CD4-positive, CD25-positive, alpha-beta regulatory T cell (primary cell): ENCODE measurements at regions not wholly inside any gene's neighbourhood (a gene's known extent, or its start where the extent isn't known, plus 50 kb on each side); places are given as distances from the start of the nearest gene placed in this dataset.

Experiments used
- ATAC-seq, 2 donors: fragments of 150-1000 bp; cut with Tn5 transposase; one replicate each; pipeline ENCODE4 v1.10.0; 2021; ENCODE audit warnings: low read depth in 2 of 2, moderate number of reproducible peaks in 2 of 2, moderate library complexity in 1 of 2
- DNase-seq, 3 donors: peaks; one replicate each; pipeline versions ENCODE4 v3.0.0 to v3.0.0-alpha.2; 2012 to 2022; ENCODE audit warnings: mixed read lengths in 1 of 3
- H3K27ac ChIP-seq: one replicate; pipeline ENCODE4 v1.7.0; 2013; ENCODE audit warnings: mild to moderate bottlenecking, low read length; ENCODE audit not compliant: insufficient read depth, poor library complexity, severe bottlenecking
- H3K27me3 ChIP-seq: one replicate; pipeline ENCODE4 v1.7.0; 2013; ENCODE audit warnings: low read length; ENCODE audit not compliant: control insufficient read depth, insufficient read depth
- H3K36me3 ChIP-seq: one replicate; pipeline ENCODE4 v1.7.0; 2013; ENCODE audit warnings: mild to moderate bottlenecking, low read length, moderate library complexity; ENCODE audit not compliant: control insufficient read depth, insufficient read depth
- H3K4me1 ChIP-seq: 2 replicates; pipeline ENCODE4 v1.7.0; 2013; ENCODE audit warnings: mild to moderate bottlenecking, low read length; ENCODE audit not compliant: insufficient read depth, control insufficient read depth, poor library complexity, severe bottlenecking
- H3K4me3 ChIP-seq: one replicate; pipeline ENCODE4 v1.7.0; 2013; ENCODE audit warnings: low read depth, mild to moderate bottlenecking, low read length, moderate library complexity
- H3K9me3 ChIP-seq, 2 experiments: 1 replicate in 1 of 2; 2 replicates in 1 of 2; pipeline ENCODE4 v1.7.0; 2013; ENCODE audit warnings: low read length in 2 of 2, mild to moderate bottlenecking in 1 of 2, moderate library complexity in 1 of 2; ENCODE audit not compliant: control insufficient read depth in 2 of 2
- H3K27ac Mint-ChIP-seq, 3 donors: one replicate each; pipeline ENCODE4 v1.8.0; 2020 to 2022; ENCODE audit warnings: mild to moderate bottlenecking in 3 of 3, mixed read lengths in 3 of 3, moderate library complexity in 2 of 3
- H3K27me3 Mint-ChIP-seq: one replicate; pipeline ENCODE4 v1.8.0; 2022; ENCODE audit warnings: mild to moderate bottlenecking, mixed read lengths
- H3K36me3 Mint-ChIP-seq: one replicate; pipeline ENCODE4 v1.8.0; 2020; ENCODE audit warnings: mixed read lengths
- H3K4me1 Mint-ChIP-seq, 4 donors: one replicate each; pipeline ENCODE4 v1.8.0; 2020 to 2022; ENCODE audit warnings: mixed read lengths in 4 of 4, mild to moderate bottlenecking in 1 of 4
- H3K4me3 Mint-ChIP-seq, 4 donors: one replicate each; pipeline ENCODE4 v1.8.0; 2020 to 2022; ENCODE audit warnings: mild to moderate bottlenecking in 4 of 4, mixed read lengths in 4 of 4, moderate library complexity in 3 of 4
- H3K9me3 Mint-ChIP-seq, 7 donors: one replicate each; pipeline ENCODE4 v1.8.0; 2020 to 2022; ENCODE audit warnings: mixed read lengths in 7 of 7, mild to moderate bottlenecking in 3 of 7, moderate library complexity in 2 of 7

- Mint-ChIP-seq H3K27me3 (no peaks in the 10 kb centered on the region), H3K36me3 (no peaks in the 10 kb centered on the region), H3K4me1 (no peaks in the 10 kb centered on the region), H3K27ac (no peak overlapping the region), H3K9me3 (peaks cover 6 to 26% (median 8%) of the 10 kb centered on the region in 7 donors), H3K4me3 (no peak overlapping the region)
- H3K36me3 ChIP-seq = no peaks in the 10 kb centered on the region
- ATAC-seq (no peak), DNase-seq (no peak)
- H3K4me3 ChIP-seq = no peak overlapping the region
- H3K27me3 ChIP-seq = no peaks in the 10 kb centered on the region
- no peaks in the 10 kb centered on the region for H3K4me1 ChIP-seq
- H3K27ac ChIP-seq = no peak overlapping the region
- peaks cover 0 to 5% of the 10 kb centered on the region in 2 experiments for H3K9me3 ChIP-seq
Measured at GRCh38 chr4:187176261-187176910, 452.7 kb upstream of the FAT1 start.

GRCh38 chr4:187178084-187178483 is 454.4 kb upstream of the FAT1 start:
- H3K27ac ChIP-seq = no peak overlapping the region
- H3K36me3 Mint-ChIP-seq = no peaks in the 10 kb centered on the region
- ATAC-seq (no peak), DNase-seq (no peak)
- H3K4me3 Mint-ChIP-seq = no peak overlapping the region
- peaks cover 0 to 5% of the 10 kb centered on the region in 2 experiments for H3K9me3 ChIP-seq
- H3K4me3 ChIP-seq = no peak overlapping the region
- peaks cover 5 to 18% (median 9%) of the 10 kb centered on the region in 7 donors for H3K9me3 Mint-ChIP-seq
- H3K27ac Mint-ChIP-seq = no peak overlapping the region
- H3K36me3 ChIP-seq = no peaks in the 10 kb centered on the region
- no peaks in the 10 kb centered on the region for H3K4me1 Mint-ChIP-seq
- H3K4me1 ChIP-seq = no peaks in the 10 kb centered on the region
- H3K27me3 ChIP-seq = no peaks in the 10 kb centered on the region
- no peaks in the 10 kb centered on the region for H3K27me3 Mint-ChIP-seq

- H3K36me3 Mint-ChIP-seq = no peaks in the 10 kb centered on the region
- no peak overlapping the region for H3K27ac Mint-ChIP-seq
- ATAC-seq (no peak), DNase-seq (no peak)
- H3K36me3 ChIP-seq = no peaks in the 10 kb centered on the region
- peaks cover 5 to 16% (median 10%) of the 10 kb centered on the region in 7 donors for H3K9me3 Mint-ChIP-seq
- no peak overlapping the region for H3K27ac ChIP-seq
- H3K4me1 Mint-ChIP-seq = no peaks in the 10 kb centered on the region
- no peaks in the 10 kb centered on the region for H3K27me3 Mint-ChIP-seq
- no peaks in the 10 kb centered on the region for H3K4me1 ChIP-seq
- H3K9me3 ChIP-seq = peaks cover 2 to 7% of the 10 kb centered on the region in 2 experiments
- no peak overlapping the region for H3K4me3 Mint-ChIP-seq
- H3K4me3 ChIP-seq = no peak overlapping the region
- H3K27me3 ChIP-seq = no peaks in the 10 kb centered on the region
Measured at GRCh38 chr4:187178587-187178986, 454.9 kb upstream of the FAT1 start.

DNA sequence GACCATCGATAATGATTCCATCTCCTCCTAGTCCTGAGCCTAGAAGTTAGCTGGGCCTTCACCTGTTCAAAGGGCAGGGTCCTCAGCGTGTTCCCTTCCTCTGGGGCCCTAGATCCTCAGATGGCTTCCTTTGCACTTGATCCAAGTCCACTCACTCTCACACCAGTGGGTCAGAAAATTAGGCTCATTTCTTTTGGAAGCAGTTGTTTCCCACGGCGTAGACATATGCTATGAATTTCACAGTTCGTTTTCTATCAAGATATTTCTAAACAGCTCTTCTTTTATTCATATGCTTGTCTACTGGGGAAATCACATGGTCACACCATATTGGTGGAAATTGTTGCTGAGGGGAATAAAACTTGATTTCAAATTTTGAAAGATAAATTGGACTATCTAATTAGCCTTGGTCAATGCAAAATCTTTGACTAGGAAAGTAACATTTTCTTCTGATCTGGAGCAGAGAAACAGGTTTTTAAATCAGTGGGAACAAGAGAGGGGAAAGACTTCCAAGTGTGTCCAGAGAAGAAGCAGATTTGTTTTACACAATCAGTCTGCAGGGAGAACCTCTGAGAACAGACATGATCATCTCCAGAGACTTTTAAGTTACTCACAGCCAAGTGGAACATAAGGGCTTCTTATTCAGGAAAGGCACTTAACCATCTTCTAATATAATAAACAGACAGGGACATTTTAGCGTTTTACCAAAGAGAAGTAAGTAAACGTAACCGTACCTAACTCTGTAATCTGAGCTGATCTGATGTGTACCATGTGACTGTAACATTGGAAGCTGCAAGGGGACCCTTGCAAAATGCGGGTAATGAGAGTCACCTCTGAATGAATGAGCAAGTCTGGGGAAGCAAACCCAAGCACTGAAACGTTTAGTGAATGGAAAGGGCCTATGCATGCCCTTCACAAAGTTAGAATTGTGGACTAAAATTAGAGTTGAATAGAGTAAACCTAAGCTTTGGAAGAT is 455.7 kb upstream of the FAT1 start:
- H3K36me3 Mint-ChIP-seq = no peaks in the 10 kb centered on the region
- peaks cover 2 to 11% (median 8%) of the 10 kb centered on the region in 7 donors for H3K9me3 Mint-ChIP-seq
- H3K4me1 Mint-ChIP-seq = no peaks in the 10 kb centered on the region
- Histone ChIP-seq H3K36me3 (no peaks in the 10 kb centered on the region), H3K27me3 (no peaks in the 10 kb centered on the region), H3K9me3 (peaks cover 2 to 13% of the 10 kb centered on the region in 2 experiments), H3K27ac (no peak overlapping the region), H3K4me3 (no peak overlapping the region), H3K4me1 (no peaks in the 10 kb centered on the region)
- ATAC-seq = no peak
- no peak overlapping the region for H3K27ac Mint-ChIP-seq
- DNase-seq = no peak
- H3K27me3 Mint-ChIP-seq = no peaks in the 10 kb centered on the region
- H3K4me3 Mint-ChIP-seq = no peak overlapping the region

DNA sequence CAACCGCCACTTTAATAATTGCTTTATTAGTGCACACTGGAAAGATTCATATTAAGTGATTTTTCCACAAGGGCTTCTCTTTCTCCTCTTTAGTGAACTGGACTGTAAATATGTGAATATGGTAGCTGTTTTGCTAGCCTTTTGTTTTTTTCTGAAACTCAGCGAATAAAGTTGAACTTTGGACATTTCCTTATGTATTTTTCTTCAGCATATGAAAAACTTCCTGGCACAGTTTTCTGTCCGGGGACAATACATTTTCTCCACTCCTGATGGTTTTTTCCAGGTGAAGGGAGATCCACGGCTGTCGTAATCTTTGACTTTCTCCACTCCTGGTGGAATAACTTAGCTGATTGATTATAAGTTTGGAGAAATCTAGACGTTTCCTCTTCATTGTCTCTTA is 457.4 kb upstream of the FAT1 start:
- Mint-ChIP-seq H3K9me3 (peaks cover 0 to 10% (median 6%) of the 10 kb centered on the region in 7 donors), H3K27me3 (no peaks in the 10 kb centered on the region), H3K36me3 (no peaks in the 10 kb centered on the region), H3K4me3 (no peak overlapping the region), H3K27ac (no peak overlapping the region), H3K4me1 (no peaks in the 10 kb centered on the region)
- no peak overlapping the region for H3K27ac ChIP-seq
- no peaks in the 10 kb centered on the region for H3K27me3 ChIP-seq
- no peaks in the 10 kb centered on the region for H3K36me3 ChIP-seq
- H3K4me3 ChIP-seq = no peak overlapping the region
- no peak for ATAC-seq
- DNase-seq = no peak
- H3K9me3 ChIP-seq = peaks cover 2 to 13% of the 10 kb centered on the region in 2 experiments
- H3K4me1 ChIP-seq = no peaks in the 10 kb centered on the region

GRCh38 chr4:187183346-187183745 is 459.7 kb upstream of the FAT1 start:
- no peaks in the 10 kb centered on the region for H3K4me1 Mint-ChIP-seq
- no peak overlapping the region for H3K4me3 Mint-ChIP-seq
- H3K27ac Mint-ChIP-seq = no peak overlapping the region
- H3K9me3 Mint-ChIP-seq = peaks cover 3 to 11% (median 5%) of the 10 kb centered on the region in 7 donors
- Histone ChIP-seq H3K4me3 (no peak overlapping the region), H3K27ac (no peak overlapping the region), H3K9me3 (peaks cover 2 to 13% of the 10 kb centered on the region in 2 experiments), H3K4me1 (no peaks in the 10 kb centered on the region), H3K27me3 (no peaks in the 10 kb centered on the region), H3K36me3 (no peaks in the 10 kb centered on the region)
- no peak for ATAC-seq
- H3K27me3 Mint-ChIP-seq = no peaks in the 10 kb centered on the region
- no peak for DNase-seq
- no peaks in the 10 kb centered on the region for H3K36me3 Mint-ChIP-seq

DNA sequence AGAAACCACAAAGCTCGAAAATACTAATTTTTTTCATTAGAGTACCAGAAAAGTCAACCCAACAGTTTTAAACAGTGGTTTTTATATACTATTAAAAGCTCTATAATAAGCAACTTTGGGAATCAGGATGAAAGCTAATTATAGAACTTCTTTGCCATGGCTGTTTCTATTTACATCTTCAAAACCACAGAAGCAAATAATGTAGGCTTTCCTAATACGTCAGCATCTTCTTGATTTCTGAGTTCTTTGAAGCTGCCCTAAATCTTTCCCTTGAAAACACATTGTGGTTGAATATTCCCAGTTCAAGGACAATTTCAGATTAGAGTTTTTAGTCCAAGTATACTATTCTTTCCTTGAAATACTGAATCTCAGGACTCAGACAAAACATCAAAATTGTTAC is 460.2 kb upstream of the FAT1 start:
- Mint-ChIP-seq H3K4me1 (no peaks in the 10 kb centered on the region), H3K27ac (no peak overlapping the region), H3K4me3 (no peak overlapping the region), H3K36me3 (no peaks in the 10 kb centered on the region), H3K27me3 (no peaks in the 10 kb centered on the region), H3K9me3 (peaks cover 3 to 11% (median 5%) of the 10 kb centered on the region in 7 donors)
- Histone ChIP-seq H3K4me1 (no peaks in the 10 kb centered on the region), H3K9me3 (peaks cover 2 to 11% of the 10 kb centered on the region in 2 experiments), H3K27ac (no peak overlapping the region), H3K4me3 (no peak overlapping the region), H3K27me3 (no peaks in the 10 kb centered on the region), H3K36me3 (no peaks in the 10 kb centered on the region)
- no peak for DNase-seq
- no peak for ATAC-seq
